Effector CD4-positive, alpha-beta T cell (primary cell): ENCODE measurements at regions not wholly inside any gene's neighbourhood (a gene's known extent, or its start where the extent isn't known, plus 50 kb on each side); places are given as distances from the start of the nearest gene placed in this dataset.

ENCODE experiments used
- DNase-seq: peaks from one replicate; pipeline ENCODE4 v3.0.0-alpha.2; 2020

DNA sequence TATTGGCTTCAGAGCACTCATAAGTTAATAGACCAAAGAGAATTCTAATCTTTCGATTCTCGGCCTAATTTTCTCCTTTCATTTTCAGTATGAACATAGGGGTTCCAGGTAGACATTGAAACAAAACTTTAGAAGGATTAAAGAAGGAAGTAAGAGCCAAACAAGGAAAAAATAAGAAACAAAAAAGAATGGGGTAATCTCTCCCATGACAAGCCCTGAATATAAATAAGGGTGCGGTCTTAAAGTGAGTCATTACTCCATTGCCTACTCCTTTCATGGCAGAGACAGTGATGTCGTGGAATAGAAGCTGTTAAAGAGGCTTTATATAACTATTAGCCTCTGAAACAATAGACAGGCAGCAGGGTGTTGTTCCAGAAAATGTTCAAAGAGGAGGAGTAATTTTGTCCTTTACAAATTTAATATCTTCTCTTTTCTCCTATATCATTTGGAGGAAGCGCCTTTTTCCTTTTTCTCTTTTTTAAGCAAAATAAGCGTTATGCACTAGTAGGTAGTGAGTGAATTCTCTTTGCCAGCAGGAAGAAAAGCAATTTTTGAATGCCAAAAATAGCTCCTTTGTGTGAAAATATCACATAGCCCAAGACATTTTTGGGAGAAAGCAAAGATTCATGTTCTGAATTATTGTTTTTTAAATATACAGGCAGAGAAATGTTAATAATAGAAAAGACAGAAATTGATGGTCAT, 607.9 kb upstream of the KCNMB2 start:
- DNase-seq, result no peak

DNA sequence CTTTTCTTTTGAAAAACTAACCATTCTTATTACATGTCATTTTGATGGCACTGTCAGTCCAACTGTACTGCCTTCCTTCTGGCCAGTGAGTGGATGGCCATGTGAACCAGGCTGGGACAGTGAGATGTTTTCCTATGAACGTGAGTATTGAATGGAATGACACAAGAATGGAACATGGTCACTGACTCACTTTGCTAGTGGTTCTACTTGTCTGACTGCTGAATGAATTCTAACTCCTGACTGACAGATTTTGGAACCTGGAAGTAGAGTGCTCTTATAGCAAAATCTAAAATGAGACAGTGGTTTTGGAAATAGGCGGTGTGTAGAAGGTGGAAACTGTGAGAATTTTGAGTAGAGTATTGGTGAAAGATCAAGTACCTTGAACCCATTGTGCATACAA, 606.9 kb upstream of the KCNMB2 start:
- DNase-seq, result no peak

DNA sequence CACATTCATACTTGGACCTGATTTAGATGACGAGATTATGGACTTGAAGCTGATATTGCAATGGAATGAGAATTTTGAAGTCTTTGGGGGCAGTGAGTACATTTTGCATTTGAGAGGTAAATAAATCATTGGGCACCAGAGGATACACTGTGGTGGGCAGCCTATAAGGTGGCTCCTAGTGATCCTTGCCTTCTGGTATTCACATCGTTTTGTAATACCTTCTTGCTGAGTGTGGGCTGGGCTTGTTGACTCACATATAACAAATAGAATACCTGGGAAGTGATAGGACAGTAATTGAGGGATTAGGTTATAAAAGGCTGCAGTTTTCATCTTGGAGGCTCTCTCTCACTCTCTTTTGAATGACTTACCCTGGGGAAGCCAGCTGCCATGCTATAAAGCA, 605.5 kb upstream of the KCNMB2 start:
- no peak for DNase-seq

DNA sequence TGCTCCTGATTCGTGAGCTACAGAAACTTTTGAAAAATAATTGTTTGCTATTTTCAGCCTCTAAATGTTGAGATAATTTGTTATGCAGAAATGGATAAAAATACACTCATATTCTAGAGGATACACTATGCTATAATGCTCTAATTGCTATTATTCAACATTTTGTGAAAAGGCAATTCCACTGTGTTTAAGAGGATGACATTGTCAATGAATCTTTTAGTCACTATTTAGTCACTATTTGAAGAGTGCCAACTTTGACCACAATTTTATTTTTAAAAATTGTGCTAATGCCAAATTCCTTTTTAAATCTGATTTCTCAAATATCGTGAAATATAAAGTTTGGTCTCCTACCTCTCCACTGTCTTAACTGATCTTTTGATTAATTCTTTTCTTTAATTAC, 604.9 kb upstream of the KCNMB2 start:
- no peak for DNase-seq

DNA sequence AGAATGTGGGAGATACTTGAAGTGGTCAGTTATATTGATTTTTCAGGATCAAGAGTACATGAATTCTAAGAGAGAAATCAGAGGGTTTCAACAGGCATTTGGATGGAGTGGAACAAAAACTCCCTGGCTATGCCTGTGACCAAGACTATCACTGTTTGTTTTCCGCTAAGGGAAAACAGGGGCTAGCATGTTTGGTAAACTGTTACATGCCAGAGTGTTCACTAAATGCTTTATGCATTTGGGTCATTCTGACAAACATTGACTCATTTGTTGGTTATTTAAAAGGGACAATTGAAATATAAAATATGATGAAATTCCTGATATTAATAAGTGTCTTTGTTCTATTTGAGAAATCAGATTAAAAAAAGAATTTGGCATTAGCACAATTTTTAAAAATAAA, 603.9 kb upstream of the KCNMB2 start:
- no peak for DNase-seq

DNA sequence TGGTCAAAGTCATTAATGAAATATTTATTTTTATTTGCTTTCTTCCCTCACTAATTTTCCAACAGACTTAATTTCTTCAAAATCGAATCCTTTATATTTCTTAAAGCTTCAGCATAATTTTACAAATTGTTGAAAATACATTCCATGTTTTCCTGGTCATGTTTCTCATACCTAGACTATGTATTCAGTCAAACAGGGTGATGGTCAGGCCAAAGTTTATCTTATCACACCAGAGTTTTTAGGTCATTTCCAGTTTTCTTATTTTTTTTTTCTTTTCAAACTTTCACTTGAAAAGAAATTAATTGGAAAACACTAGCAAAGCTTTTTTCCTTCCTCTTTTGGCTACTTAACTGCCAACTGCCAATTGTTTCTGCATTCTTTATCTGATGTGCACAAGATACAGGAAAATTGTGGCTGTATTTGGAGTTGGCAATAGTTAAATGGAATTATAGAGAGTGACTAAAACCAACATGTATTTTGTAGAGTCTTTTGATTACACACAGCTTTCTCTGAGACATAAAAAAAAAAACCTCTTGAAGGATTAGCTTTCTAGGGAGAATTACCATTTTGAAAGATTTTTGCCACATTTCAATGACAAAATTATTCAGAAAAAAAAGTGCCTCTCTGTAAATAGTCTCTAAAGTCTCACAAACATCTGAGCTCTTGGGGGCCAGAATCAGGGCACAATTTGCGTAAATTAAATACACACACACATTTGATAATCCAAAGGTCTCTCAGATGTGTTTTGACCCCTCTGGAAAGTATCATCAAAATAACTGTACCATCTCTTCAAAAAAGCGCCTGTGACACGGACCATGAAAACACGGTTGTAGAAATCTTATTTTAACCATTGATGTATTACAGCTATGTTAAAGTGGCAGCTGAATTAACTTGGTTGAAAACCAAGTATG, 603.2 kb upstream of the KCNMB2 start:
- DNase-seq, result no peak

DNA sequence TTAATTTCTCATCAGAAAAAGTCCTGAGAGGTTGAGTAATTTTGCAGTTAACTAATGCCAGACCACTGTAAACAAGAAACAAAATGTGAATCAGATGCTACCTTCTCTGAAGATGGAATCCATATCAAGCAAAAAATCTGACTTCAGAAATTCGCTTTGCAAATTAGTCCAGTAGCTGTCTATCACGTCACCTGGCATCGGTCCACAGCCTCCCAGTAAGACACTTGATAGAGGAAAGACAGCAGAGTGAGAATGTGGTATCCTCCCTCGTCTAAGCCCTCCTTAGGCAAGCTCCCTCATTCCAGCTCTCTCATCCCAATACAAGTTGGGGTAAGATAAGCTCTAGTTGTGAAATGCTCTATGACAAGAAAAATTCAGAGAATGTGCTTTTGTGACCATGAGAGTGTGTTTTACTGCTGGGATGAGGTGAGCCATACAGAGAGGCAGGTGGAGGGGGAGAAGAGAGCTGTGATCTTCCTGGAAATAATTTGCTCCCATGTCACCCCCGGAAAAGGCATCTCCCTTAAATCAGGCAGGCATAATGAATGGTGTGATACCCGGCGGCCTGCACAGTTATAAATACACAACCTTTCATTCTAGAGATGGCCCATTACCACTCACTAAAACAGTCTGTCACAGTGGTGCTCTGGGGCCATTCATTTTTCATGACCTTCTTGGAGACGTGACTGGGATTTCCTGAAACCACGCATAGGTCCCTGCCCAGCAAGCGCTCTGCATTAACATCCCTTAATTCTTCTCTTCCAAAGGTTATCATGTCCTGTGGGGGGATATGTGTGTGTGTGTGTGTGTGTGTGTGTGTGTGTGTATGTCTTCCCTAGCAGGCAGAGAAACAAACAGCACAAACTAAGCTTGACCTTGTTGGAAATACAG, 602.0 kb upstream of the KCNMB2 start:
- no peak for DNase-seq

DNA sequence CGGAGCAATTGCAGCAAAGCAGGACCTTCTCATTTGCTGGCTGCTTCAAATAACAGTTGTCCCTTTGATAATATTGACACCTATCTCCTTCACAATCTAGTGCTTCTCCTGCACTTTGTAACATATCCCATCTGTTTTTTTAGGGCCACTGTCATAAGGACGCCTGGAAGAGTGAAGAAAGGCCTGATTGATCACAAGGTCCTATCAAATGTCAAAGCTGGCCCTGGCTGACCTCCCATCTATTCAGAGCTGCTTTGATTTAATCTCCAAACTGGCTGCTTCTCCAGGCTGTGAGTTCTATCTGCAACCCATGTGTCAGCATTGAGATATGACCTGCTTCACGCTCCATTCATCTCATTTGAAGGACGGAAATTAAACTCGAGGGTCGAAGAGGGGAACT, 601.2 kb upstream of the KCNMB2 start:
- DNase-seq, result no peak

DNA sequence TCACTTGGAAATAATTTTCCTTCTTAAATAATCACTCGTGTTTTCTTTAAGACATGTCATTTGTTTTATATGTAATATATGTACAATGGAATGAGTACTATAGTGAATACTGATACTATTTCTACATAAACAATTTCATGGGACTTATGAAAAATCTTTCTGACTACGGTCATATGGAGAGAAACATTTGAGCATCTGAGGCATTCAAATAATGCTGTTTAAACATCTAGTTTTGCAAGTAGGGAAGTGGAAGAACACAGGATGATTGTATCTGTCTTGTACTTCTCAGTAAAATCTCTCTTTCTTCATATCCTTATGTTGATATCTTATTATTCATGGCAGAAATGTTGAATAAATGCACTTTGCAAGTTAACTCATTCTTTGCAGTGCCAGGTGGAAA, 599.5 kb upstream of the KCNMB2 start:
- no peak for DNase-seq

DNA sequence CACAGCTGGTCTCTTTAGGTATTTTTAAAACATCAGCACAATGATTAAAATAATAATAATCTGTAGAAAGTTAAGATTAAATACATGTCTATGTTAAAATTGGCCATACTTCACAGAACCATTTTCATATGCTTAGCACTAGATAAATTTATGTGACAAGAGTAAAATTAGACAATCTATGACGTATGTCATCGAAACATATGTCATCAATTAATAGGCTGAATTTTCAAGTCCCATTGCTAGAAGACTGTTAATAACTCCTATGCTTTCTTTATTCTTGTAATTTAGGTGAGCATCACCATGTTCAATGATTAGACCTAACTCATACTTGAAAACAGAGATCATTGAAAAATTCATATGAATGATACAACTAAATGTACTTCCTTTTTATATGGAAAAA, 593.3 kb upstream of the KCNMB2 start:
- no peak for DNase-seq

DNA sequence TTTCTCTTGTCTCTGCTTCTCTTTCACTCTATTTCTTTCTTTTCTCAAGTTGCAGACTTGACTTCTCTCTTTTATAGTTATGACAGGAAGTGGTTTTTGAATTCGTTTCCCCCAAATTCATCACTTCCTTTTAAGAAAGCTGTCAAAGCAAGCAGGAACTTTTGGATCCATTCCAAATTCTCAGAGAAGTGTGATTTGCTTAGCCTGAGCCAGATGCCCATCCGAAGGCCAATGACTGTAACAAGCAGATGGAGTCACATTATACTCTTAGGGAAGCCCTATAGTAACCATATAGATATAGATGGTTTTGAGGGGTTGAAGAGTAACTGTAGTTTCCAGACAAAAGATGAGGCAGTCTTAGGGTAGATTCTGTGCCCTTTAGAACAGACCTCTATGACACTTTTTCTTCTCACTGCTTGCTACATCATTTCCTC, 592.0 kb upstream of the KCNMB2 start:
- DNase-seq, result no peak

DNA sequence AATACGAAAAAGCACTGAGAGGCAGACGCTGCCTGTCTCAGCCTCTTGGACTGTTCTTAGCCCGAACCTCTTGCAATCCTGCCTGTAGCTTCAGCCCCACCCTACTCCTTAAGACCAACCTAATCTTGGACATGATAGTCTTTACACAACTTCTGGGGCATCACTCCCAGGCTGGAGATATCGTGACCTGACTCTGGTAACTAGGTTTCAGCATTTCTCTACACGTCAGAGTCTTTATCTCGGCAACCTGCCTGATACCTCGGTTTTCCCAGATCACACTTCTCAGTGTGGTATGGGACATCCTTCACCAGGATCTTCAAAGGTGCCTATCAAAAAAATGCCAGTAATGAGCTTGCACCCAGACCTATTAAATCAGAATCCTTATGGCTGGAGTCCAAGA, 590.2 kb upstream of the KCNMB2 start:
- no peak for DNase-seq

DNA sequence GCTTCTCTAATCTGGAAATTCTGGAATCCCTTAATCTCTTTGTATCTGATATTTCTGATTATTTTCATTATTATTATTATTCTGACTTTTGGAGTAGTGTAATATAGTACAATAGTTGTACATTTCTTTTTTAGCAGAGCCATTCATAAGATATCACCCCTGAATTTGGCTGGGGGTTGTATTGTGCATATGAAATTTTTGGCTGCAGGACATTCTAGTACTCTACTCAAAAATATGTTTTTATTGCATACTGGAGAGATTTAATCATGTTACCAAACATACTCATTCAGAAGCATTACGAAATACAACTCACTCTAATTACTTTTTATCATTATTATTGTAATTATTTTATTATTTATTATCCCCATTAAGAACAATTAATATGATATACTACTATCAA, 589.7 kb upstream of the KCNMB2 start:
- DNase-seq, result no peak

DNA sequence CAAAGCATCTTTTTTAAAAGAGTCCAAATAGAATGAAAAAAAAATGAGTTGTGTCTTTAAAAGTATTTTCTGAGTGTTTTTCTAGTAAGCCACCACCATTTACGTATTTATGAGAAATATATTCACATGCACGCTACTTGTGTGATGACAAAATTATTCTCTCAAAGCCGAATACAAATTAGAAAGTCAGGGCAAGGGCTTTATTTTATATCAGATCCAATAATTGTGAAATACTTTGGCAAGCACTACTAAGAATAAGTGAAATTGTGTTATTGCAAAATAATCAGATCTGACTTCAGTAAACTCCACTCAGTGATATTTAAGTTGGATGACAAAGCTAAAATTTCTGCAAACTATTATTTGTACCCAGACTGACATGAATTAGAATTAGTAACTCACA, 589.3 kb upstream of the KCNMB2 start:
- no peak for DNase-seq

DNA sequence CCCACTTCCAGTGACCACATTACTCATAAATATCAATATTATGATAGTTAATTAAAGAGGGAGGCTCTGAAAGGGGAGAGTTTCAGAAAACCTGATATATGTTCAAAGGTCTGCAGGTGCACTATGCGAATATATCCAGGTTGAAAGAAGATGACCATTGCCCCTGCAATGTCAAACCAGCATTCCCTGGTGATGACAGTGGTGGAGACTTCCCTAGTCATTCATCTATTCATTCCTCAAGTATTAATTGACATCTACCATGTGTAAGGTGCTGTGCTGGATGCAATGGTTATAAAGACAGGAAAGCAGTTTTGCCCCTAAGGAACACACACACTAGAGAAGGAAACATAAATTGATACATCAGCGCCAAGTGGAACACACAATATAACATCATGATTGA, 588.3 kb upstream of the KCNMB2 start:
- DNase-seq, result no peak

DNA sequence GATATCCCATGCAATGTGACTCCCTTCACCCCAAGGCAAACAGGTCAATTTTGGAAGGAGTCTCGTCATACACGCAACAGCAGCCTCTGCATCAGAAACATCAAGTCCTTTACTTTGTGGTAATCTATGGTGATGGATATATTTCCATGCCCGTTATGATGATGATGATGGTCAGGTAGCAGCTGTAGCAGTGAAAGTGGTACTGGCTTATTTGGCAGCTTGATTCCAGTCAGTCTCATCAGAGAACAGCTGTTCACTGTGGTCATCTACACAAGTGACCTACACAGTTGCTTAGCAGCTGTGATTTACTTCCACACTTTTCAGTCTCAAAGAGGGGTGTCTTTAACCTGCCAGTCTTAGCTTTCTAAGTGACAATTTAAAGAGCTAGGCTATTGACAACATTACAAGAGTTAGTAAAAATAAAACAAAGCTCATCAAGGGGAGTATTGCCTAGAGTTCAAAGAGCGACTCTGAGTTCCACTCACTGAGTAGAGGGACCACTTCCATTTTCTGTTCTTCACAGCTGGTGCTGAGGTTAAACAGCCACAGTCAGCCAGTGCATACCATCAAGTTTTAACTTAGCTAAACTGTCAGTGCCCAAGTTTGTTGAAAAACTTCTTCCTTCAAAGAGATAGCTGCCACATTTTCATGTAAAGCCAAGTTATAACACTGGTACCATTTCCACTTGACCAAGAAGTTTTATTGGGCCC, 587.4 kb upstream of the KCNMB2 start:
- no peak for DNase-seq

DNA sequence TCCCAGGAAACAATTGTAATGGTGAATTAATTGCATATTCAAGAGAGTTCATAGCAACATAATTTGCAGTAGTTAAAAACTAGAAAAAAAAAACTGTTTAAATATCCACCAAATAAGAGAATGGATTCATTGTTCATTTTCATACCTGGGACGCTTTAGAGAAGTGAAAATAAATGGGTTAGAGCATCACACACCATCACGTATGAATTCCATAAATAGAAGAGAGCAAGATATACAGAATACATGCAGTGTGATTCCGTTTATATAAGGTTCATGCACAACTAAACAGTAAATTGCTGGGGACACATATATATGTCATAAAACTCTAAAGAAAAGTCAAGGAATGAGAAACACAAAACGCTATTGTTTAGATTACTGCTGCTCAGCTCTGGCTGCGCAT, 577.0 kb upstream of the KCNMB2 start:
- DNase-seq, result no peak

DNA sequence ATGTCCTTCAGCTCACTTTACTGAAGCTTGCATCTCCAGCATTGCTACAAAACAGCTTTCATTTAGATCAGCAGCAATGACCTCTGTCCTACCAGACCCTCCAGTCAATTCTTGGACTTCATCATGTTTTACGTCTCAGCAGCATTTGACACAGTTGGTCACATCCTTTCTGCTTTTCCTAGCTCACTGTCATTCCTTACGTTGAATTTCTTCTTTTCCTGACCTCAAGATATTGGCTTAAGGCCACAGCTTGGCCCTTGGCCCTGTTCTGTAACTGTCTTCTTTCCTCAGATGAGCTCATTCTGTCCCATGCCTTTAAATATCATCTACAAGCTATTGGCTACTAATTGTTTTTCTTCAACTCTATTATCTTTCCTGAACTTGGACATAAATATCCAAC, 576.2 kb upstream of the KCNMB2 start:
- no peak for DNase-seq

DNA sequence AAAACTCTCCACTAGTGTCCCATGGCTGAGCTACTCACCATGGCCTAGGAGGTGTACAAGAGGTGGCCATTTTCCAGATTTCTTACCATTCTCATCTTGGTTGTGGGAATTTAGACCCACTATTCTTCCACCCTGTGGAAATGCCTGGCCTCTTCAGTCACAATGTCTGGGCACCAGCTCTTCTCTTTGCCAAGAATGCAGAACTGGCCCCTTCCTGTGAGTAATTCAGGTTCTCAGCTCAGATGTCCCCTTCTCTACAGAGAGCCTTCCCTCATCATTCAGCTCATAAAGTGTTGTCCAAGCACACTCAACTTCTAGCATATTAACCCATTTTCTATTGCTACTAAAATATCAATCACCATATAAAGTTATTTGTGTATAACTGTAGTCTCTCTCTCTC, 575.5 kb upstream of the KCNMB2 start:
- no peak for DNase-seq

DNA sequence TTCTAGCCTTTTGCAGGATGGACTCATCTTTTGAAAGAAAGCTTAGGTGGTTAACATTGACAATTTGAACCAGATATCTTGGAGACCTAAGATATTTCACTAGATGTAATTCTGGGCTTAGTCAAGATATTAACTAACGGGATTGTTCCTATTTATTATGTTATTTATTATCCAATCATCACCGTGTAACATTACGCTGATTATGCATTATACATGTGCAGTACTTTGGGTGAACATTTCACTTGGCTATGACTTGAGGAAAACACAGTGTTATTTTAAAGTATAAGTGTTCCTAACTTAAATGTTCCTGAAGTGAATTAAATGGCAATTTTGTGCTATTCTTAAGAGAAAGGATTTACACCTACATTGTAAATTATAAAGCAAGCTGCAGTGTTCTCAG, 574.5 kb upstream of the KCNMB2 start:
- no peak for DNase-seq

DNA sequence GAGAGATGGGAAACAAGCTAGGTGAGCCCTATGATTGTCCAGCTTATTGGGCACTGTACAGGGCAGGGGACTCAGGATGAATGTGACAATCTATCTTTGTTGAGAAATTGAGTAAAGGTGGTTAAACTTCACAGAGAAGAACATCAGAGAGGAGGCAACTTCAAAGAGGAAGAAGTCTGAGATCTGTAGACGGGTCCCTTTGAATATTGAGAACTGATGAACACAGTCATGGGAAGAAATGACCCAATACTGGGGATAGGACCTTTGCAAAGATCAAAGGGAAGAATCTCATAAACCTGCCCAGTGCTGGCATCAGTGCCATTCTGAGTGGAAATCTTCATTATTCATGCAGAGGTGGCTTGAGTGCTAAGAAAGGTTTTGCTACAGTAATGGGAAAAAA, 569.7 kb upstream of the KCNMB2 start:
- no peak for DNase-seq

DNA sequence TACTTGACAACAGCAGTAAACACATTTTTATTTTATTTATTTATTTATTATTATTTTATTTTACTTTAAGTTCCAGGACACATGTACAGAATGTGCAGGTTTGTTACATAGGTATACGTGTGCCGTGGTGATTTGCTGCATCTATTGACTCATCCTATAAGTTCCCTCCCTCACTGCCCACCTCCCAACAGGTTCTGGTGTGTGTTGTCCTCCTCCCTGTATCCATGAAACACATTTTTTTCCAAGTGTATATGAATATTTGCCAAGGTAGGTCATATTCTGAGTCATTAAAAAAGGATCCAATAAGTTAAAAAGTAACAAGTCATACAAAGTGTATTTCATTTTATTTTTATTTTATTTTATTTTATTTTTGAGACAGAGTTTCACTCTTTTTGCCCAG, 567.3 kb upstream of the KCNMB2 start:
- DNase-seq, result no peak
